PC-3 (cell line): ENCODE measurements at regions not wholly inside any gene's neighbourhood (a gene's known extent, or its start where the extent isn't known, plus 50 kb on each side); places are given as distances from the start of the nearest gene placed in this dataset.

ENCODE experiments used
- ATAC-seq: fragments of 200-7000 bp; cut with Tn5 transposase; 2 replicates; pipeline ENCODE4 v1.9.1; 2020; ENCODE audit warnings: mild to moderate bottlenecking, moderate library complexity
- BruUV-seq: library from RNA; stranded (reverse); fragments of 400-500 nt; replicated peaks from 2 replicates; lab custom pipeline; 2021; lab: Mats Ljungman, UMichigan
- CTCF ChIA-PET: fragments of 300-600 bp; sonication (Branson Sonifier 250); formaldehyde crosslinking; loops from one replicate; lab custom pipeline; 2022; ENCODE audit warnings: antibody characterized with exemption; lab: Charles Lee
- POLR2A ChIA-PET: fragments of 300-600 bp; sonication (Branson Sonifier 250); formaldehyde crosslinking; loops from one replicate; lab custom pipeline; 2022; ENCODE audit warnings: antibody characterized with exemption; ENCODE audit not compliant: unreplicated experiment; lab: Charles Lee
- DNase-seq: peaks from one replicate; pipeline ENCODE4 v3.0.0-alpha.2; 2015
- H2AFZ ChIP-seq: fragments of 300-600 bp; sonication (generic); 2 replicates; pipeline ENCODE4 v1.6.0; 2016; ENCODE audit warnings: antibody characterized with exemption, low read length
- H3F3A ChIP-seq: fragments of 300-600 bp; sonication (generic); one replicate; pipeline ENCODE4 v1.6.0; 2017; ENCODE audit warnings: antibody characterized with exemption, low read length, control low read depth, mild to moderate bottlenecking; ENCODE audit not compliant: unreplicated experiment
- H3K27ac ChIP-seq: fragments of 300-600 bp; sonication (generic); 2 replicates; pipeline ENCODE4 v1.5.1; 2016; ENCODE audit warnings: mild to moderate bottlenecking, low read length
- H3K27me3 ChIP-seq: fragments of 300-600 bp; sonication (generic); 2 replicates; pipeline ENCODE4 v1.6.1; 2016; ENCODE audit warnings: low read length, mixed read lengths
- H3K36me3 ChIP-seq: fragments of 300-600 bp; sonication (generic); 2 replicates; pipeline ENCODE4 v1.6.1; 2016; ENCODE audit warnings: low read depth, mixed run types, low read length, mixed read lengths
- H3K4me1 ChIP-seq: fragments of 300-600 bp; sonication (generic); 2 replicates; pipeline ENCODE4 v1.5.1; 2016; ENCODE audit warnings: low read length; ENCODE audit not compliant: insufficient read depth
- H3K4me2 ChIP-seq: fragments of 300-600 bp; sonication (generic); 2 replicates; pipeline ENCODE4 v1.6.0; 2016; ENCODE audit warnings: low read length
- H3K4me3 ChIP-seq: fragments of 300-600 bp; sonication (generic); 2 replicates; pipeline ENCODE4 v1.5.1; 2016; ENCODE audit warnings: mild to moderate bottlenecking, low read length, mixed read lengths
- H3K79me2 ChIP-seq: fragments of 300-600 bp; sonication (generic); 2 replicates; pipeline ENCODE4 v1.6.1; 2017; ENCODE audit warnings: low read length, mixed read lengths
- H3K9ac ChIP-seq: fragments of 300-600 bp; sonication (generic); 2 replicates; pipeline ENCODE4 v1.6.0; 2016; ENCODE audit warnings: mild to moderate bottlenecking, low read length
- H3K9me2 ChIP-seq: fragments of 300-600 bp; sonication (generic); replicated peaks from 2 replicates; pipeline ENCODE4 v1.6.1; 2016; ENCODE audit warnings: mixed run types, low read length, mixed read lengths
- H3K9me3 ChIP-seq: fragments of 300-600 bp; sonication (generic); 2 replicates; pipeline ENCODE4 v1.6.1; 2016; ENCODE audit warnings: low read length, mixed read lengths
- H4K20me1 ChIP-seq: fragments of 300-600 bp; sonication (generic); 2 replicates; pipeline ENCODE4 v1.6.1; 2016; ENCODE audit warnings: low read length, mixed read lengths
- CTCF ChIP-seq: fragments of 300-600 bp; sonication (generic); conservative IDR thresholded peaks from 2 replicates; pipeline ENCODE4 v1.5.1; 2017; ENCODE audit warnings: antibody characterized with exemption, low read depth, mild to moderate bottlenecking, low read length
- EZH2 ChIP-seq: fragments of 300-600 bp; sonication (generic); IDR thresholded peaks from one replicate; pipeline ENCODE4 v1.6.1; 2017; ENCODE audit warnings: antibody characterized with exemption, mild to moderate bottlenecking, low read length; ENCODE audit not compliant: unreplicated experiment
- EZH2phosphoT487 ChIP-seq: fragments of 300-600 bp; sonication (generic); IDR thresholded peaks from 2 replicates; pipeline ENCODE4 v1.6.1; 2018; ENCODE audit warnings: mild to moderate bottlenecking, antibody characterized with exemption, low read length, borderline replicate concordance
- intact Hi-C: fragments of 100-400 bp; cut with micrococcal nuclease; formaldehyde crosslinking; loops from 2 replicates; pipeline ENCODE4 v1.9.0; 2023

- no peaks in the 10 kb centered on the region for H3K9me2 ChIP-seq
- no peaks in the 10 kb centered on the region for H4K20me1 ChIP-seq
- BruUV-seq = no TSS peak
- DNase-seq (no peak), ATAC-seq (no peak)
- H3F3A ChIP-seq = no peaks in the 10 kb centered on the region
- H3K9me3 ChIP-seq = no peaks in the 10 kb centered on the region
- POLR2A ChIA-PET = interaction anchor here (1.1 kb wide), 1 partner anchor 19 kb away, joined by 3 read pairs; no protein-coding TSS in a partner anchor
- CTCF ChIA-PET = no interaction called here
- intact Hi-C loops = no loop called here
- no peaks in the 10 kb centered on the region for H3K27me3 ChIP-seq
- peak overlapping the region; percentile 47 for H3K27ac ChIP-seq
- H3K4me1 ChIP-seq = peaks cover 17% of the 10 kb centered on the region
- H2AFZ ChIP-seq = peak overlapping the region; percentile 29
- H3K79me2 ChIP-seq = no peaks in the 10 kb centered on the region
- no peaks in the 10 kb centered on the region for H3K36me3 ChIP-seq
- no peak for TF ChIP-seq EZH2phosphoT487
- TF ChIP-seq CTCF = no peak
- TF ChIP-seq EZH2 = no peak
- H3K9ac ChIP-seq = peak overlapping the region; percentile 24; the same call in 1 of the 2 replicates
- H3K4me3 ChIP-seq = peak overlapping the region; percentile 33
- H3K4me2 ChIP-seq = peak overlapping the region; percentile 61
These were observed 129.1 kb upstream of the BOD1 start for GRCh38 chr5:173745557-173745956.

GRCh38 chr5:173746047-173746646 lies 129.7 kb upstream of the BOD1 start:
- Histone ChIP-seq H3K9ac (peak overlapping the region; percentile 24; the same call in 1 of the 2 replicates), H3K4me1 (peaks cover 17% of the 10 kb centered on the region), H3K9me3 (no peaks in the 10 kb centered on the region), H3K36me3 (no peaks in the 10 kb centered on the region), H3F3A (no peaks in the 10 kb centered on the region), H3K27me3 (no peaks in the 10 kb centered on the region), H3K4me3 (peak overlapping the region; percentile 33), H3K79me2 (no peaks in the 10 kb centered on the region), H3K9me2 (no peaks in the 10 kb centered on the region), H3K27ac (peak overlapping the region; percentile 47), H2AFZ (peak overlapping the region; percentile 29), H4K20me1 (no peaks in the 10 kb centered on the region), H3K4me2 (peak overlapping the region; percentile 61)
- no peak for ATAC-seq
- POLR2A ChIA-PET = interaction anchor here (1.1 kb wide), 1 partner anchor 18 kb away, joined by 3 read pairs; no protein-coding TSS in a partner anchor
- TF ChIP-seq EZH2phosphoT487 (no peak), EZH2 (no peak), CTCF (no peak)
- CTCF ChIA-PET = no interaction called here
- BruUV-seq = no TSS peak
- DNase-seq = peak; percentile 72
- intact Hi-C loops = no loop called here

- H3K27me3 ChIP-seq = no peaks in the 10 kb centered on the region
- no peak overlapping the region for H3K4me3 ChIP-seq
- H3K9me2 ChIP-seq = no peaks in the 10 kb centered on the region
- no peak overlapping the region for H3K27ac ChIP-seq
- DNase-seq (no peak), ATAC-seq (no peak)
- BruUV-seq = no TSS peak
- H4K20me1 ChIP-seq = no peaks in the 10 kb centered on the region
- no peaks in the 10 kb centered on the region for H3K79me2 ChIP-seq
- no peak overlapping the region for H3K4me2 ChIP-seq
- intact Hi-C loops = no loop called here
- CTCF ChIA-PET = no interaction called here
- no peaks in the 10 kb centered on the region for H3F3A ChIP-seq
- H3K36me3 ChIP-seq = no peaks in the 10 kb centered on the region
- H3K4me1 ChIP-seq = peaks cover 17% of the 10 kb centered on the region
- no peak overlapping the region for H2AFZ ChIP-seq
- TF ChIP-seq EZH2phosphoT487 (no peak), CTCF (no peak), EZH2 (no peak)
- no peaks in the 10 kb centered on the region for H3K9me3 ChIP-seq
- H3K9ac ChIP-seq = no peak overlapping the region
- POLR2A ChIA-PET = no interaction called here
These were observed 131.4 kb upstream of the BOD1 start for GRCh38 chr5:173747876-173748275.
